GM10266 (cell line): ENCODE measurements at regions not wholly inside any gene's neighbourhood (a gene's known extent, or its start where the extent isn't known, plus 50 kb on each side); places are given as distances from the start of the nearest gene placed in this dataset.
"Not testable (repeated sequence)": the region's sequence is repeated elsewhere in the genome, so short reads cannot be mapped to it uniquely, and the experiment has no call there.

Experiments
- DNase-seq: peaks from one replicate; pipeline ENCODE4 v3.0.0; 2012; ENCODE audit errors: extremely low spot score
- CTCF ChIP-seq: IDR thresholded peaks from 2 replicates; pipeline ENCODE4 v1.5.1; 2012; ENCODE audit warnings: mild to moderate bottlenecking, low read depth; ENCODE audit not compliant: control insufficient read depth, insufficient read depth; ENCODE audit errors: missing control alignments

GRCh38 chr20:51277961-51278360 is 255.1 kb upstream of the KCNG1 start:
- DNase-seq, result no peak
- TF ChIP-seq CTCF, result no peak

DNA sequence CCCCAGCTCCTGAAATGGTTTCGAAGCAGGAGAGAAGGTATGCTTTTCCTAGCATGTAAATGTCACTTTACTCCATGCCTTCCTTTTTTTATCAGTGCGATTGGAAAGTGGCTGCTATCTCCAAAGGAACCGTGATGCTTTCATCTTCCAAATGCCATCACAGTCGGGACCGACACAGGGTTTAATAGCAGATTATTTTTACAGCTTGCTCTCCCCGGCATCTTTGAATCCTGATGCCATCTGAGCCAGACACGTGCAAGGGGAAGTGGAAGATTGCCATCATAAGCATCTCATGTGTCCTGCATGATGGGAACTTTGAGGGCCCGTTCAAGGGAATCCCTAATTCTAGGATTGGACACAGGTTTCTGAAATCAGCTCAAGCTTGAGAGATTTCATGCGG is 253.4 kb upstream of the KCNG1 start:
- DNase-seq, result no peak
- no peak for TF ChIP-seq CTCF

GRCh38 chr20:51275826-51276225 is 252.9 kb upstream of the KCNG1 start:
- TF ChIP-seq CTCF, result no peak
- DNase-seq, result no peak

DNA sequence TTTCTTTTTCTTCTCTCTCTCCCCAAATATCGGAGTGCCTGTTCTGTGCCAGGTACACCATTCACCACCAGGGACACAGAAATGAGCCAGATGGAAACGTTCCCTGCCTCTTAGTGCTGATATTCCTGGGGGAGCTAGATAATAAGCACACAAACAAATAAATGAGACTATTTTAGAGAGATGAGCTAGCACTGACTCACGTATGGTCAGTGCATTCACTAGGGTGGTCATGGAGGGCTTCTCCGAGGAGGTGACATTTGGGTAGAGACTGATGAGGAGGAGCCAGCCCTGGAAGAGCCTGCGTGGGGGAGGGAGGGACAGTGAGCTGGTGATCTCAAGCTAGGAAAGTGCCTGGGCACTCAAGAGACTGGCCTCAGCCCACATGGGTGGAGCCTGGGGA is 252.3 kb upstream of the KCNG1 start:
- no peak for TF ChIP-seq CTCF
- no peak for DNase-seq

- DNase-seq, result no peak
- no peak for TF ChIP-seq CTCF
These were observed 249.5 kb upstream of the KCNG1 start for GRCh38 chr20:51272401-51272800.

GRCh38 chr20:51271931-51272330 is 249.0 kb upstream of the KCNG1 start:
- TF ChIP-seq CTCF, result no peak
- no peak for DNase-seq

GRCh38 chr20:51271289-51271688 is 248.4 kb upstream of the KCNG1 start:
- DNase-seq, result not testable (repeated sequence)

- no peak for TF ChIP-seq CTCF
- no peak for DNase-seq
These were observed 246.8 kb upstream of the KCNG1 start for GRCh38 chr20:51269671-51270070.
